HepG2 (cell line): ENCODE measurements at regions not wholly inside any gene's neighbourhood (a gene's known extent, or its start where the extent isn't known, plus 50 kb on each side); places are given as distances from the start of the nearest gene placed in this dataset.

Experiments used
- ATAC-seq: fragments of 200-7000 bp; cut with Tn5 transposase; 3 replicates; pipeline ENCODE4 v1.9.1; 2020; ENCODE audit warnings: mild to moderate bottlenecking, moderate library complexity
- BruUV-seq: library from RNA; stranded (reverse); fragments of 400-500 nt; replicated peaks from 2 replicates; lab custom pipeline; 2021; lab: Mats Ljungman, UMichigan
- CTCF ChIA-PET: fragments of 300-600 bp; formaldehyde crosslinking; extraction: SDS; loops from one replicate; lab custom pipeline; 2021; ENCODE audit warnings: low total read pairs, inconsistent platforms, low intra/inter-chr PET ratio; lab: Yijun Ruan, JAX
- POLR2A ChIA-PET: fragments of 350-600 bp; sonication (Branson Sonifier 250); formaldehyde crosslinking; loops from one replicate; lab custom pipeline; 2020; ENCODE audit warnings: antibody characterized with exemption, inconsistent platforms; lab: Yijun Ruan, JAX
- DNase-seq: peaks from one replicate; pipeline ENCODE4 v3.0.0-alpha.2; 2015; ENCODE audit warnings: low spot score
- FAIRE-seq: peaks from 3 replicates; lab custom pipeline; 2011; peaks lifted over from hg19 to GRCh38; lab: Jason Lieb, UNC
- H2AFZ ChIP-seq: one replicate; pipeline ENCODE4 v1.6.1; 2011; ENCODE audit warnings: low read length, inconsistent platforms
- H3K27ac ChIP-seq: fragments of 300-600 bp; 3 replicates; pipeline ENCODE4 v1.8.0; 2011; ENCODE audit warnings: mixed run types, mild to moderate bottlenecking, mixed read lengths, low read length, inconsistent platforms; ENCODE audit not compliant: insufficient read depth; ENCODE audit errors: extremely low read length
- H3K27me3 ChIP-seq, 2 experiments: fragments of 200-600 bp in 1 of 2; 2 replicates in 1 of 2; 3 replicates in 1 of 2; pipeline versions ENCODE4 v1.6.0 to v1.8.0; 2011; ENCODE audit warnings: low read length in 2 of 2, mild to moderate bottlenecking in 2 of 2, moderate library complexity in 2 of 2, inconsistent platforms in 1 of 2; ENCODE audit not compliant: insufficient read depth in 2 of 2, control insufficient read depth in 1 of 2
- H3K36me3 ChIP-seq, 2 experiments: fragments of 200-600 bp in 1 of 2; replicated peaks in 1 of 2; 2 replicates in 1 of 2; 3 replicates in 1 of 2; pipeline versions ENCODE4 v1.5.1 to v1.8.0; 2011; ENCODE audit warnings: low read length in 2 of 2, inconsistent platforms in 1 of 2; ENCODE audit not compliant: insufficient read depth in 2 of 2, control insufficient read depth in 1 of 2
- H3K4me1 ChIP-seq: 2 replicates; pipeline ENCODE4 v1.5.1; 2012; ENCODE audit warnings: low read length, inconsistent platforms; ENCODE audit not compliant: insufficient read depth
- H3K4me2 ChIP-seq: 2 replicates; pipeline ENCODE4 v1.6.0; 2011; ENCODE audit warnings: low read depth, low read length, inconsistent platforms
- H3K4me3 ChIP-seq, 3 experiments: fragments of 200-600 bp in 1 of 3; sonication (generic), shearing (Covaris generic) in 1 of 3; replicated peaks in 1 of 3; 2 replicates each; pipeline ENCODE4 v1.5.1; 2011 to 2016; ENCODE audit warnings: low read length in 3 of 3, inconsistent platforms in 2 of 3, low read depth in 2 of 3, mild to moderate bottlenecking in 2 of 3, control low read depth in 1 of 3, mixed read lengths in 1 of 3; ENCODE audit not compliant: insufficient read depth in 1 of 3
- H3K79me2 ChIP-seq: one replicate; pipeline ENCODE4 v1.6.1; 2011; ENCODE audit warnings: low read length, inconsistent platforms; ENCODE audit not compliant: insufficient read depth
- H3K9ac ChIP-seq: 2 replicates; pipeline ENCODE4 v1.6.0; 2011; ENCODE audit warnings: mild to moderate bottlenecking, low read depth, low read length, inconsistent platforms; ENCODE audit not compliant: insufficient read depth
- H3K9me3 ChIP-seq: 2 replicates; pipeline ENCODE4 v1.5.1; 2012; ENCODE audit warnings: mild to moderate bottlenecking, low read length
- H4K20me1 ChIP-seq: 2 replicates; pipeline ENCODE4 v1.6.0; 2011; ENCODE audit warnings: inconsistent platforms, mild to moderate bottlenecking, low read length, moderate library complexity; ENCODE audit not compliant: insufficient read depth
- FOXK1 ChIP-seq: sonication (generic); formaldehyde crosslinking; IDR thresholded peaks from 2 replicates; pipeline ENCODE4 v1.4.0; 2020; ENCODE audit warnings: low read depth, missing genetic modification reagents, borderline replicate concordance
- HOXD1 ChIP-seq: sonication (generic); formaldehyde crosslinking; IDR thresholded peaks from 2 replicates; pipeline ENCODE4 v1.5.0; 2020; ENCODE audit warnings: missing genetic modification reagents
- MAFF ChIP-seq: IDR thresholded peaks from 2 replicates; pipeline ENCODE4 v1.6.1; 2011; ENCODE audit warnings: low read depth, low read length, improper control_type of control experiment
- MAFK ChIP-seq, 2 experiments: IDR thresholded peaks in 1 of 2; conservative IDR thresholded peaks in 1 of 2; 2 replicates each; pipeline ENCODE4 v1.6.1; 2011; ENCODE audit warnings: improper control_type of control experiment in 2 of 2, low read length in 2 of 2
- MBD4 ChIP-seq: IDR thresholded peaks from 2 replicates; pipeline ENCODE4 v1.6.1; 2012; ENCODE audit warnings: low read length, inconsistent platforms, borderline replicate concordance
- PHF5A ChIP-seq: IDR thresholded peaks from one replicate; pipeline ENCODE4 v1.6.1; 2018; ENCODE audit warnings: low read depth, missing genetic modification reagents; ENCODE audit not compliant: unreplicated experiment
- SALL2 ChIP-seq: sonication (generic); formaldehyde crosslinking; IDR thresholded peaks from 2 replicates; pipeline ENCODE4 v1.8.1; 2023; ENCODE audit warnings: mild to moderate bottlenecking, missing genetic modification reagents, inconsistent platforms
- ZNF274 ChIP-seq: sonication (generic); formaldehyde crosslinking; IDR thresholded peaks from 2 replicates; pipeline ENCODE4 v1.5.1; 2020; ENCODE audit warnings: mild to moderate bottlenecking, missing genetic modification reagents
- ZNF746 ChIP-seq: sonication (generic); formaldehyde crosslinking; IDR thresholded peaks from 2 replicates; pipeline ENCODE4 v1.8.0; 2022; ENCODE audit warnings: mild to moderate bottlenecking, missing genetic modification reagents
- WGBS: methylation state at CpG from one replicate; pipeline ENCODE4 v1.1.6; 2017; ENCODE audit warnings: low lambda C conversion rate; 5-methylcytosine and 5-hydroxymethylcytosine counted together
- in situ Hi-C: cut with HindIII; loops from 2 replicates; pipeline ENCODE4 v1.10.0; 2017; ENCODE audit warnings: low pct_unique_long_range_greater_than_20kb; ENCODE audit not compliant: extremely low pct_ligation_motif_present
- intact Hi-C: fragments of 100-400 bp; cut with micrococcal nuclease; formaldehyde crosslinking; loops from one replicate; pipeline ENCODE4 v1.10.0; 2022; ENCODE audit not compliant: unreplicated experiment
- TF ChIP-seq, protein P1 (sequence below): sonication (generic); formaldehyde crosslinking; IDR thresholded peaks from 2 replicates; pipeline ENCODE4 v1.4.0; 2020; ENCODE audit warnings: missing genetic modification reagents, borderline replicate concordance
- TF ChIP-seq, protein P2 (sequence below): sonication (generic); formaldehyde crosslinking; IDR thresholded peaks from 2 replicates; pipeline ENCODE4 v1.5.0; 2020; ENCODE audit warnings: mild to moderate bottlenecking, missing genetic modification reagents

DNA sequence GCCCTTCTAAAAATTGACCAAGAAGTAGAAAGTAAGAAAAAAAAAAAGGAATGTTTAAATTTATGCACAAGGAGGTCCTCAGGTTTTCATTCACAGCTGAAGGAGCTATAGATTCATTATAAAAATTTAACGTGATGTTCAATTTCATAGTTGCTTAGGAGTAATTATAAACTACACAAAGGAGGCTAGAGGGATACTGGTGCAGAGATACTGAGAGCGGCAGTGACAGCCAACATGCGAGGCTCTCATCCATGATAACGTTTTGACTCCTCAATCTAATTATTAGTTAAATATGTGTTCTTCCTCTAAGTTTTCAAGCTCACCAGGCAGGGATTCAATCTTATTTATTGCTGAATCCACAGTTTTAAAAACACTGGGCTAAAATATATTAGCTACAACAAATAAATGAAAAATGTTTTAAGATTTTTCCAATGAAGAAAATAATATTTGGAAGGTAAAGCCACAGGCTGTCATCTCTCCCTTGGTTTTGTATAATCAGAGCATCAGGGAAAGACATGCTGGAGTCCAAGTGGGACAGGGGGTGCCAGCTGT is 49.8 kb upstream of the TRPC4 start:
- TF ChIP-seq MAFK (conservative IDR thresholded peaks at IDR 0.05 in 1 of 2, IDR thresholded peaks at IDR 0.05 in 1 of 2; ENCODE audit: low read length in 2 of 2), result peak; percentile 48 to 71
- TF ChIP-seq HOXD1 (CRISPR knock-in tag), result no peak
- TF ChIP-seq, protein P1, sequence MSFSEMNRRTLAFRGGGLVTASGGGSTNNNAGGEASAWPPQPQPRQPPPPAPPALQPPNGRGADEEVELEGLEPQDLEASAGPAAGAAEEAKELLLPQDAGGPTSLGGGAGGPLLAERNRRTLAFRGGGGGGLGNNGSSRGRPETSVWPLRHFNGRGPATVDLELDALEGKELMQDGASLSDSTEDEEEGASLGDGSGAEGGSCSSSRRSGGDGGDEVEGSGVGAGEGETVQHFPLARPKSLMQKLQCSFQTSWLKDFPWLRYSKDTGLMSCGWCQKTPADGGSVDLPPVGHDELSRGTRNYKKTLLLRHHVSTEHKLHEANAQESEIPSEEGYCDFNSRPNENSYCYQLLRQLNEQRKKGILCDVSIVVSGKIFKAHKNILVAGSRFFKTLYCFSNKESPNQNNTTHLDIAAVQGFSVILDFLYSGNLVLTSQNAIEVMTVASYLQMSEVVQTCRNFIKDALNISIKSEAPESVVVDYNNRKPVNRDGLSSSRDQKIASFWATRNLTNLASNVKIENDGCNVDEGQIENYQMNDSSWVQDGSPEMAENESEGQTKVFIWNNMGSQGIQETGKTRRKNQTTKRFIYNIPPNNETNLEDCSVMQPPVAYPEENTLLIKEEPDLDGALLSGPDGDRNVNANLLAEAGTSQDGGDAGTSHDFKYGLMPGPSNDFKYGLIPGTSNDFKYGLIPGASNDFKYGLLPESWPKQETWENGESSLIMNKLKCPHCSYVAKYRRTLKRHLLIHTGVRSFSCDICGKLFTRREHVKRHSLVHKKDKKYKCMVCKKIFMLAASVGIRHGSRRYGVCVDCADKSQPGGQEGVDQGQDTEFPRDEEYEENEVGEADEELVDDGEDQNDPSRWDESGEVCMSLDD (CRISPR knock-in tag), result no peak
- TF ChIP-seq MAFF, result peak; percentile 53; the same call in 1 of the 2 replicates
- TF ChIP-seq MBD4, result no peak
- no peak for TF ChIP-seq ZNF746 (CRISPR knock-in tag)
- TF ChIP-seq, protein P2, sequence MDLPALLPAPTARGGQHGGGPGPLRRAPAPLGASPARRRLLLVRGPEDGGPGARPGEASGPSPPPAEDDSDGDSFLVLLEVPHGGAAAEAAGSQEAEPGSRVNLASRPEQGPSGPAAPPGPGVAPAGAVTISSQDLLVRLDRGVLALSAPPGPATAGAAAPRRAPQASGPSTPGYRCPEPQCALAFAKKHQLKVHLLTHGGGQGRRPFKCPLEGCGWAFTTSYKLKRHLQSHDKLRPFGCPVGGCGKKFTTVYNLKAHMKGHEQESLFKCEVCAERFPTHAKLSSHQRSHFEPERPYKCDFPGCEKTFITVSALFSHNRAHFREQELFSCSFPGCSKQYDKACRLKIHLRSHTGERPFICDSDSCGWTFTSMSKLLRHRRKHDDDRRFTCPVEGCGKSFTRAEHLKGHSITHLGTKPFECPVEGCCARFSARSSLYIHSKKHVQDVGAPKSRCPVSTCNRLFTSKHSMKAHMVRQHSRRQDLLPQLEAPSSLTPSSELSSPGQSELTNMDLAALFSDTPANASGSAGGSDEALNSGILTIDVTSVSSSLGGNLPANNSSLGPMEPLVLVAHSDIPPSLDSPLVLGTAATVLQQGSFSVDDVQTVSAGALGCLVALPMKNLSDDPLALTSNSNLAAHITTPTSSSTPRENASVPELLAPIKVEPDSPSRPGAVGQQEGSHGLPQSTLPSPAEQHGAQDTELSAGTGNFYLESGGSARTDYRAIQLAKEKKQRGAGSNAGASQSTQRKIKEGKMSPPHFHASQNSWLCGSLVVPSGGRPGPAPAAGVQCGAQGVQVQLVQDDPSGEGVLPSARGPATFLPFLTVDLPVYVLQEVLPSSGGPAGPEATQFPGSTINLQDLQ (CRISPR knock-in tag), result no peak
- no peak for TF ChIP-seq PHF5A
- no peak for TF ChIP-seq FOXK1 (CRISPR knock-in tag)
- no peak for TF ChIP-seq SALL2 (CRISPR knock-in tag)
- TF ChIP-seq ZNF274 (CRISPR knock-in tag), result no peak

More for the DNA sequence above, 49.8 kb upstream of the TRPC4 start:
- ATAC-seq (no peak), DNase-seq (no peak), FAIRE-seq (no peak)
- Histone ChIP-seq H3K27ac (no peak overlapping the region), H3K4me3 (no peak overlapping the region), H3K9ac (no peak overlapping the region), H4K20me1 (no peaks in the 10 kb centered on the region), H3K9me3 (peaks cover 10% of the 10 kb centered on the region; the same call in 1 of the 2 replicates), H2AFZ (no peak overlapping the region), H3K36me3 (no peaks in the 10 kb centered on the region), H3K27me3 (no peaks in the 10 kb centered on the region), H3K4me1 (no peaks in the 10 kb centered on the region), H3K4me2 (no peak overlapping the region), H3K79me2 (no peaks in the 10 kb centered on the region)
- in situ Hi-C loops (no loop called here), intact Hi-C loops (no loop called here)
- ChIA-PET POLR2A (no interaction called here), CTCF (no interaction called here)
- no TSS peak for BruUV-seq
- 49% methylated on average over 4 of the region's 4 CpGs for WGBS
